HG02571 (cell line): ENCODE measurements at regions not wholly inside any gene's neighbourhood (a gene's known extent, or its start where the extent isn't known, plus 50 kb on each side); places are given as distances from the start of the nearest gene placed in this dataset.

Experiments
- ATAC-seq: cut with Tn5 transposase; IDR thresholded peaks from one replicate; pipeline ENCODE4 v1.9.1; 2021; ENCODE audit warnings: mild to moderate bottlenecking, moderate library complexity; ENCODE audit not compliant: unreplicated experiment

DNA sequence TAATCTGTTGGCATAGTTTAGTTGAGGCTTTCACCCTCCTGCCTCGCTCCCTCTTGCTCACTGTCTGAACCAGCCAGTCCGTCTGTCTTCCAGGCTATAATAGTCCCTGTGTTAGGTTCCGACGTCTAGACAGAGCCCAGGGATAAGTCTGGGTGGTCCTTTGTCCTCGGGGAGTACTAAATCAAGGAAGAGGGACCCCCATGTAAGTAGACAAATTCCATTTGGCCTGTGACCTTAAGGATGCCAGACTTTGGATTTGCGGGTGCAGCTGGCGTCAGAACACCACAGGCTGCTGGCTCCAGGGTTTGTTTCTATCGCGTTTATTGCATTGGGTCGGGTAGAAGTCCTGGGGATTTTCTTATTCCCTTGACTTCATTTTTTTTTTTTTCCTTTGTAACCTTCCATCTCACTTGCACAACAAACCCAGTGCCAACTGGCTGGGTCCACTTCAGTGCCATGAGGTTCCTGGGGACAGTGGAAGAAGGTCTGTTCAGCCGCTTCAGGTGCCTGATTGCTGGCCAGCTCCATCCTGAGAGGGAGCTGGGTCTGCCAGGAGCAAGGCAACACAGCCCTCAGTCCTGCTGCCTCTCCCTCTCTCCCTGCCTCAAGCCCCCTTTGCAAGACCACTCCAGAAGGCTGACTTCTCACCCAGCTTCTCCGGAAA lies 95.4 kb upstream of the KLHL25 start:
- ATAC-seq: no peak

DNA sequence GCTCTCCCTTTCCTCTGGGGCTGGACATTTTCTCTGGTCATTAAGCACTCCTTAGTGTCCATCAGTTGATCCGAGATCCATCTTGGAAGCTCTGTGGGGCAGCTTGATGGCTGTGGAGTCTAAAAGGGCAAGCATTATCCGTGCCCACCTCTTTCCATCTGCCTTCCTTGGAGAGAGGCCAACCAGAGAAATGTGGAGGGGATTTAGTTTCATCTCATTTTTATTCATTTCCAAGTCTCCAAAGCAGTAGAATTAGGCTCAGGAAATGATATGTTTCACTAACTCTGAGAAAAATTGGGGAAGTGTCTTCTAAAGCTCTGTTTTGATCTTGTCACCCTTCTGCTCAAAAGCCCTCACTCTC lies 95.9 kb upstream of the KLHL25 start:
- ATAC-seq: no peak

- ATAC-seq: no peak
Measured at GRCh38 chr15:85891470-85891869, 96.7 kb upstream of the KLHL25 start.

GRCh38 chr15:85892232-85892631 lies 97.5 kb upstream of the KLHL25 start:
- ATAC-seq: no peak

DNA sequence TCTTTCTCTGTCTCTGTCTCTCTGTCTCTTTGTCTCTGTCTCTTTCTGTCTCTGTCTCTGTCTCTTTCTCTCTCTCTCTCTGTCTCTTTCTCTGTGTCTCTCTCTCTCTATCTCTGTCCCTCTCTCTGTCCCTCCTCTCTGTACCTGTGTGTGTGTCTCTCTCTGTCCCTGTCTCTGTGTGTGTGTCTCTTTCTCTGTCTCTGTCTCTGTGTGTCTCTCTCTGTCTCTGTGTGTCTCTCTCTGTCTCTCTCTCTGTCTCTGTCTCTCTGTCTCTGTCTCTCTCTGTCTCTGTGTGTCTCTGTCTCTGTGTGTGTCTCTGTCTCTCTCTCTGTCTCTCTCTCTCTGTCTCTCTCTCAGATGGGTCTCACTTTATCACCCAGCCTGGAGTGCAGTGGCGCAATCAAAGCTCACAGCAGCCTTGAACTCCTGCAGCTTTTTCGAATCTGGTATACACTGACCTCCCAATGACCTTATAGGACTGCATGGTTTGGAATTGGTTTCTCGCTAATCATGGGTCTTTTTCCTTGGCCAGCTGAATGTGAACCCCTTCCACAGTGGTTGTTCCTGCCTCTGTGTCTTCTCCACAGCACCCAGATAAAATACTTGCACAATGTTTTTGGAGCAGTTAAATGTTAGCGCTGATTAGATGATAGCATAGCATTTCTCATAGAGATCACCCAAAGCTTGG lies 102.6 kb upstream of the KLHL25 start:
- no peak for ATAC-seq

GRCh38 chr15:85897895-85898717 lies 103.4 kb upstream of the KLHL25 start:
- no peak for ATAC-seq

GRCh38 chr15:85899927-85900326 lies 105.2 kb upstream of the KLHL25 start:
- no peak for ATAC-seq

- ATAC-seq: no peak
Measured at GRCh38 chr15:85905751-85906450, 111.2 kb upstream of the KLHL25 start.

DNA sequence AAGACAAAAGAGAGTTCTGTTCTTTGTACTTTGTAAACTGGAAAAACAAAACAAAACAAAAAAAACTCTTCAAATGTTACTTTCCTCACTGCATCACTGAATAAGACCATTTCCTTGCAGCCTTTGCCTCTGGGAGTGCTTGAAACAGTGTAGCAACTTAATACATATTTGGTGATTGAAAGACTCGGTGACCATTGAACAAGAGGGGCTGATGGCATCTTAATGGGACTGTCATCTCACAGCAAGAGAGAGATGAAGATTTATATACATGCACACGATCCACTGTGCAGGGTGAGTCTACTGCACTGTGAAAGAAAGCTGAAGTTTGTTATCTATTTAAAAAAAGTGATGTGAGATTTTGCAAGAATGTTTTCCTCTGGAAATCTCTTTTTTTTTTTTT lies 111.9 kb upstream of the KLHL25 start:
- ATAC-seq: no peak

GRCh38 chr15:85910834-85911233 lies 116.1 kb upstream of the KLHL25 start:
- ATAC-seq: no peak

DNA sequence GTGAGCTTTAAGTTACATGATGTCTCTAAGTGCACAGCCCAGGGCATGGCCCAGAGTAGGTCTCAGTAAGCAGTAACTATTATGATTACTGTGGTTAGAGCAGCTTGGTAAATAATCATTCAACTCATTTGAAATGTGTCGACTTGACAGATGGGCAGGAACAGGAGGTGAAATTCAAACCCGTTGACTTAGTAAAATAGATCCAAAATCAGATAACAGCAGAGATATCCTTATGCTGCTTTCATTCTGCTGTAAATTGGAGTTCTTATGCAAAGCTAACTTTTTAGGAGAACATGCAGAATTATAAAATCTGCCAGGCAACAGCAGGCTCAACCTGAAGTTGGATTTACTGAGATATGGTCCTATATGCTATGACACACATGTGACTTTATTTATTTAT lies 118.7 kb upstream of the KLHL25 start:
- no peak for ATAC-seq

GRCh38 chr15:85920956-85921355 lies 126.2 kb upstream of the KLHL25 start:
- no peak for ATAC-seq

DNA sequence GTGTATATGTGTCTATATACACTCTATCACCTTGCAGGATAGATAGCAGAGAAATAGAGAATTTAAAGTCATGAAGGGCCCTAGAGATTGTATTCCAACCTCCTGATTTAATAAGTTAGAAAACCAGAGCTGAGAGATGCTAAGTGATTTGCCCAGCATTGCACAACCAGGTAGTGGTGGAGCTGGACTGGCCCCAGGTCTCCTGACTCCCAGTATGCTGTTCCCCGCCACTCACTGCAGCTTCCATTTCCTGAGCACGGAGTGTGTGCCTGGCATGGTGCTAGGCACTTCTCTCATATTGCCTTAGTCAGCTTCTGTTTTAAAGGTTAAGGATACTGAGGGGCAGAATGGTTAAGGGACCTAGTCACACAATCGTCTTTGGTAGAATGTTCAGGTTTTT lies 129.4 kb upstream of the KLHL25 start:
- ATAC-seq: no peak

- no peak for ATAC-seq
Measured at GRCh38 chr15:85925649-85926237, 131.0 kb upstream of the KLHL25 start.

GRCh38 chr15:85926834-85927233 lies 132.1 kb upstream of the KLHL25 start:
- no peak for ATAC-seq

DNA sequence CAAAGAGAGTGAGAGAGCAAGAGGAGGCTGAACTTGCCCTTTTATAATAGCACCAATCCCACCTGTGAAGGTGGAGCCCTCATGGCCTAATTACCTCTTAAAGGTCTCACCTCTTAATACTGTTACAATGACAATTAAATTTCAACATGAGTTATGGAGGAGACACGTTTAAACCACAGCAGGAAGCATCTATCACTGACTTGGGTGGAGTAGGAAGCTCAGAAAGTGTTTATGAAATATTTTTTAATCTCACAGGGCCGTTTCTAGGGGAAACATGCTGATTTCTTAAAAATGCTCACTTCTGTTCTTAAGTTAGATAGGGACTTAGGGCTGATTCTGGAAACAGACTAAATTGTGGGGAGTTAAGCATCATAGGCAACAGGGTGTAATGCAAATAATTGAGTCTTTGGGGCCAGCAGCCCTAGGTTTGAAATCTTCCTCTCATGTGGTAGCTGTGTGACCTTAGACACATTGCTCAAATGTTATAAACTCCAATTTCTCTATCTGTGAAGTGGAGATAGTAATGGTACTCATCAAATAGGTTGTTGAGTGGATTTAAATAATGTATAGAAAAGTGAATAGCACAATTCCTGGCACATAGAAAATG lies 133.3 kb upstream of the KLHL25 start:
- no peak for ATAC-seq

GRCh38 chr15:85929786-85930185 lies 135.1 kb upstream of the KLHL25 start:
- no peak for ATAC-seq

DNA sequence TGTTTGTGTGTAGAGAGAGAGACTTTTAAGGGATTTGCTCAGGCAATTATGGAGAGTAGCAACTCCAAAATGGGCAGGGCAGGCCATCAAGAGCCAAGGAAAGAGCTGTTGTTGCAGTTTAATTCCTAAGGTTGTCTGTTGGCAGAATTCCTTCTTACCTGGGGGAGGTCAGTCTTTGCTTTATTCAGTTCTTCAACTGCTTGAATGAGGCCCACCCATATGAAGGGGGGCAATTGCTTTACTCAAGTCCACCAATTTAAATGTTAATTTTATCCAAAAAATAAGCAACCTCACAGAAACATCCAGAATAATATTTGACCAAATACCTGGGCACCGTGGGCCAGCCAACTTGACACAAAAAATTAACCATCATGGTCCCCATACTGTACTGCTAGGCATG lies 137.7 kb upstream of the KLHL25 start:
- ATAC-seq: no peak

DNA sequence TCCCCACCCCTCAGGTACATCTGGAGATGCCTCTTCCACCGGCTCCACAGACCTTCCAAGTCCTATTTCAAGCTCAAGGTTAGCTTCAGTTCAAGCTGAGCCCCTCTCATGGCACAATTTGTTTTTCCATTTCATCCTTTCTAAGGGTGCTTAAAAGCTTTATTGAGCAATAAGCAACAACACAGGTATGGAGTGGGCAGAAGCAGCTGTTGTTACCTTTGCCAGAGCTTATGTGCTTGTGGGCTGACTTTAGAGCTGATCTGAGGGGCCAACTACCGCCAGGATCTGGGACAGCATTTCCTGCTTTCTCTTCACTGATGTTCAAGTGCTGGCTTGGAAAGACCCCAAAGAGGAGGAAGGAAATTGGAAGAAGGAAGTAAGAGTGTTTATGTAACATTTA lies 140.0 kb upstream of the KLHL25 start:
- ATAC-seq: no peak

DNA sequence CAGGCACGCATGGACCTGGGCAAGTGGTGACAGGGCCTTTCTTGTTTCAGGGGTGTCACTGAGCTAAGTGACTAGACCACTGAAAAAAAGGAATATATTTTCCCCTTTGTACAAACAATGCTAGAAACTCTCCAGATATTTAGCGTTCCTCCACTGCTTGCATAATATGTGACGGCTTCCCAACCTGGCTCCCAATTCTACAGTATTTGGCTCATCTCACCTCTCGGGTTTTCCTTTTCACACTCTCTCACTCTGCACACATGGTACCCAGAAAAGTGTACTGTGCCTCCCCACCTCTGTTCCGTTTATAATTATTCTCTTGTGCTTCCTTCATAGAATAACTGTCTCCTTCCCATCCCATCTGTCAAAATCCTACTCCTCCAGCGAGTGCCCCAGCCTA lies 140.5 kb upstream of the KLHL25 start:
- ATAC-seq: no peak

DNA sequence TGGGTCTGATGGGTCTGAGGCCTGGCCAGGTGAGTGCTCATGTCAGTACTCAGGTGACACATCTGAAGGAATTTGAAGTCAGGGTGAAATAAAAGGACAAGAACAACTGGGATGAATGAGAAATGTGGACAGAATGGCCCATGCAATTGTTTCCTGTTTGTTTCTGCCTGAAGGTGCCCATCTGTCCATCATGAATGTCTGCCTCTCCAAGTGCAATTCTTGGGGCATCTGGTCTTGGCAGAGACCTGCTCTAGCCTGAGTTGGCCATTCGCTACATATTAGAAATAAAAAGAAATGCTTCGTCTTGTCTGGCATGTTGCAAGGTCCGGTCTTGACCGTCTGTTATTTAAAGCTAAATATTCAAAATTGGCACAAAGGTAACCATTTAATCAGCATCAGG lies 142.0 kb upstream of the AGBL1 start:
- ATAC-seq: no peak
